ENCODE measurements at regions not wholly inside any gene's neighbourhood (a gene's known extent, or its start where the extent isn't known, plus 50 kb on each side); places are given as distances from the start of the nearest gene placed in this dataset.

DNA sequence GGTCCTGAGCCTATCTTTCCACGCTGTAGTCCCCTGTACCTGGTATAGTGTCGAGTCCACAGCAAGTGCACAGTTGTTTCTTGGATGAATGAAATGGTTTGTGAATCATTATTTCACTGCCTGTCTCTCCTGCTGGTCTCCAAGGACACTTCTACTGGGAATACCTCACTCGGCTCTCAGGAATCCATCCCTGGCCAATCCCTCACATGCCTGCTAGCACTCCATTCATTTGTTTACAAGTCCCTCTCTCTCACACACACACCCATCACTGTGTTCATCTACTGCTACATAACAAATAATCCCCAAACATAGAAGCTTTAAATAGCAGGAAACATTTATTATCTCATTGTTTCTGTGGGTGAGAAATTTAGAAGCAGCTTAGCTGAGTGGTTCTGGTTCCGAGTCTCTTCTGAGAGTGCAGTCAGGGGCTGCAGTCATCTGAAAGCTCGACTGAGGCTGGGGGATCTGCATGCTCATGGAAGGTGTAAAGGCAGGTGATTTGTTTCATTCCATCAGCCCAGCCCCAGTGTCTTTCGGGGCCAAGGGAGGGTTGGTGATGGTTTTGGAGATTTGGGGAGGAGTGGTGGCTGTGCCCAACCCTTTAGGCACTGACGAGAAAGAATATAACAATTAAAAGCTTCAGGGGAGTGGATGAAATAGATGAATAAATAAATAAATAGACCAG lies 132.7 kb upstream of the IER5L start:
- no peaks in the 10 kb centered on the region for H3K9me3 ChIP-seq (ENCODE audit: control insufficient read depth in 4 of 4, low read length in 3 of 4)
- no peak overlapping the region for H3K27ac ChIP-seq (ENCODE audit: low read depth in 1 of 2, low read length in 2 of 2)
- no peak for DNase-seq (ENCODE audit: low spot score)
- H3K4me3 ChIP-seq (ENCODE audit: low read depth in 1 of 3, low read length in 3 of 3), result no peak overlapping the region
- no peaks in the 10 kb centered on the region for H3K27me3 ChIP-seq (ENCODE audit: control insufficient read depth in 4 of 4, insufficient read depth in 4 of 4, low read length in 3 of 4)
- no peak for TF ChIP-seq HNF4G (IDR thresholded peaks at IDR 0.05)
- no peak for TF ChIP-seq HNF4A (conservative IDR thresholded peaks at IDR 0.05)
- TF ChIP-seq, protein P1, sequence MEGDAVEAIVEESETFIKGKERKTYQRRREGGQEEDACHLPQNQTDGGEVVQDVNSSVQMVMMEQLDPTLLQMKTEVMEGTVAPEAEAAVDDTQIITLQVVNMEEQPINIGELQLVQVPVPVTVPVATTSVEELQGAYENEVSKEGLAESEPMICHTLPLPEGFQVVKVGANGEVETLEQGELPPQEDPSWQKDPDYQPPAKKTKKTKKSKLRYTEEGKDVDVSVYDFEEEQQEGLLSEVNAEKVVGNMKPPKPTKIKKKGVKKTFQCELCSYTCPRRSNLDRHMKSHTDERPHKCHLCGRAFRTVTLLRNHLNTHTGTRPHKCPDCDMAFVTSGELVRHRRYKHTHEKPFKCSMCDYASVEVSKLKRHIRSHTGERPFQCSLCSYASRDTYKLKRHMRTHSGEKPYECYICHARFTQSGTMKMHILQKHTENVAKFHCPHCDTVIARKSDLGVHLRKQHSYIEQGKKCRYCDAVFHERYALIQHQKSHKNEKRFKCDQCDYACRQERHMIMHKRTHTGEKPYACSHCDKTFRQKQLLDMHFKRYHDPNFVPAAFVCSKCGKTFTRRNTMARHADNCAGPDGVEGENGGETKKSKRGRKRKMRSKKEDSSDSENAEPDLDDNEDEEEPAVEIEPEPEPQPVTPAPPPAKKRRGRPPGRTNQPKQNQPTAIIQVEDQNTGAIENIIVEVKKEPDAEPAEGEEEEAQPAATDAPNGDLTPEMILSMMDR (IDR thresholded peaks at IDR 0.05; ENCODE audit: low read depth, low read length, missing input control), result no peak
- no peak for TF ChIP-seq TAF1 (conservative IDR thresholded peaks at IDR 0.05)
- no peak for TF ChIP-seq ATF3 (IDR thresholded peaks at IDR 0.05)
- TF ChIP-seq JUND (IDR thresholded peaks at IDR 0.05), result no peak
- no peak for TF ChIP-seq NR2F2 (IDR thresholded peaks at IDR 0.05)
- TF ChIP-seq FOXA1 (IDR thresholded peaks at IDR 0.05), result no peak
- TF ChIP-seq, protein P2, sequence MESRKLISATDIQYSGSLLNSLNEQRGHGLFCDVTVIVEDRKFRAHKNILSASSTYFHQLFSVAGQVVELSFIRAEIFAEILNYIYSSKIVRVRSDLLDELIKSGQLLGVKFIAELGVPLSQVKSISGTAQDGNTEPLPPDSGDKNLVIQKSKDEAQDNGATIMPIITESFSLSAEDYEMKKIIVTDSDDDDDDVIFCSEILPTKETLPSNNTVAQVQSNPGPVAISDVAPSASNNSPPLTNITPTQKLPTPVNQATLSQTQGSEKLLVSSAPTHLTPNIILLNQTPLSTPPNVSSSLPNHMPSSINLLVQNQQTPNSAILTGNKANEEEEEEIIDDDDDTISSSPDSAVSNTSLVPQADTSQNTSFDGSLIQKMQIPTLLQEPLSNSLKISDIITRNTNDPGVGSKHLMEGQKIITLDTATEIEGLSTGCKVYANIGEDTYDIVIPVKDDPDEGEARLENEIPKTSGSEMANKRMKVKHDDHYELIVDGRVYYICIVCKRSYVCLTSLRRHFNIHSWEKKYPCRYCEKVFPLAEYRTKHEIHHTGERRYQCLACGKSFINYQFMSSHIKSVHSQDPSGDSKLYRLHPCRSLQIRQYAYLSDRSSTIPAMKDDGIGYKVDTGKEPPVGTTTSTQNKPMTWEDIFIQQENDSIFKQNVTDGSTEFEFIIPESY (IDR thresholded peaks at IDR 0.05), result no peak
- TF ChIP-seq EGR1 (IDR thresholded peaks at IDR 0.05; ENCODE audit: low read depth in 2 of 2), result no peak
- TF ChIP-seq, protein P3, sequence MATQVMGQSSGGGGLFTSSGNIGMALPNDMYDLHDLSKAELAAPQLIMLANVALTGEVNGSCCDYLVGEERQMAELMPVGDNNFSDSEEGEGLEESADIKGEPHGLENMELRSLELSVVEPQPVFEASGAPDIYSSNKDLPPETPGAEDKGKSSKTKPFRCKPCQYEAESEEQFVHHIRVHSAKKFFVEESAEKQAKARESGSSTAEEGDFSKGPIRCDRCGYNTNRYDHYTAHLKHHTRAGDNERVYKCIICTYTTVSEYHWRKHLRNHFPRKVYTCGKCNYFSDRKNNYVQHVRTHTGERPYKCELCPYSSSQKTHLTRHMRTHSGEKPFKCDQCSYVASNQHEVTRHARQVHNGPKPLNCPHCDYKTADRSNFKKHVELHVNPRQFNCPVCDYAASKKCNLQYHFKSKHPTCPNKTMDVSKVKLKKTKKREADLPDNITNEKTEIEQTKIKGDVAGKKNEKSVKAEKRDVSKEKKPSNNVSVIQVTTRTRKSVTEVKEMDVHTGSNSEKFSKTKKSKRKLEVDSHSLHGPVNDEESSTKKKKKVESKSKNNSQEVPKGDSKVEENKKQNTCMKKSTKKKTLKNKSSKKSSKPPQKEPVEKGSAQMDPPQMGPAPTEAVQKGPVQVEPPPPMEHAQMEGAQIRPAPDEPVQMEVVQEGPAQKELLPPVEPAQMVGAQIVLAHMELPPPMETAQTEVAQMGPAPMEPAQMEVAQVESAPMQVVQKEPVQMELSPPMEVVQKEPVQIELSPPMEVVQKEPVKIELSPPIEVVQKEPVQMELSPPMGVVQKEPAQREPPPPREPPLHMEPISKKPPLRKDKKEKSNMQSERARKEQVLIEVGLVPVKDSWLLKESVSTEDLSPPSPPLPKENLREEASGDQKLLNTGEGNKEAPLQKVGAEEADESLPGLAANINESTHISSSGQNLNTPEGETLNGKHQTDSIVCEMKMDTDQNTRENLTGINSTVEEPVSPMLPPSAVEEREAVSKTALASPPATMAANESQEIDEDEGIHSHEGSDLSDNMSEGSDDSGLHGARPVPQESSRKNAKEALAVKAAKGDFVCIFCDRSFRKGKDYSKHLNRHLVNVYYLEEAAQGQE (IDR thresholded peaks at IDR 0.05), result no peak
- no peak for TF ChIP-seq SP1 (IDR thresholded peaks at IDR 0.05)
- TF ChIP-seq YY1 (IDR thresholded peaks at IDR 0.05), result no peak
- TF ChIP-seq, protein P4, sequence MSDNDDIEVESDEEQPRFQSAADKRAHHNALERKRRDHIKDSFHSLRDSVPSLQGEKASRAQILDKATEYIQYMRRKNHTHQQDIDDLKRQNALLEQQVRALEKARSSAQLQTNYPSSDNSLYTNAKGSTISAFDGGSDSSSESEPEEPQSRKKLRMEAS (IDR thresholded peaks at IDR 0.05), result no peak
- TF ChIP-seq GABPA (IDR thresholded peaks at IDR 0.05 in 1 of 2, conservative IDR thresholded peaks at IDR 0.05 in 1 of 2), result no peak
- H3K4me1 ChIP-seq (ENCODE audit: control insufficient read depth in 4 of 4, insufficient read depth in 4 of 4, low read length in 3 of 4), result peaks cover 0 to 5% (median 5%) of the 10 kb centered on the region in 4 donors
- 94% methylated on average over 7 of the region's 7 CpGs for WGBS
- no peak overlapping the region for H3K9ac ChIP-seq (ENCODE audit: low read depth in 1 of 2, low read length in 2 of 2)
- H3K36me3 ChIP-seq (ENCODE audit: control insufficient read depth in 4 of 4, insufficient read depth in 3 of 4, low read depth in 1 of 4, low read length in 3 of 4), result no peaks in the 10 kb centered on the region

- Histone ChIP-seq H3K4me1 (ENCODE audit: control insufficient read depth in 4 of 4, insufficient read depth in 4 of 4, low read length in 3 of 4) (peaks cover 0 to 2% (median 0%) of the 10 kb centered on the region in 4 donors), H3K4me3 (ENCODE audit: low read depth in 1 of 3, low read length in 3 of 3) (no peak overlapping the region), H3K9me3 (ENCODE audit: control insufficient read depth in 4 of 4, low read length in 3 of 4) (no peaks in the 10 kb centered on the region), H3K9ac (ENCODE audit: low read depth in 1 of 2, low read length in 2 of 2) (no peak overlapping the region), H3K27ac (ENCODE audit: low read depth in 1 of 2, low read length in 2 of 2) (no peak overlapping the region), H3K27me3 (ENCODE audit: control insufficient read depth in 4 of 4, insufficient read depth in 4 of 4, low read length in 3 of 4) (no peaks in the 10 kb centered on the region), H3K36me3 (ENCODE audit: control insufficient read depth in 4 of 4, insufficient read depth in 3 of 4, low read depth in 1 of 4, low read length in 3 of 4) (no peaks in the 10 kb centered on the region)
- no peak for DNase-seq (ENCODE audit: low spot score)
- WGBS, result 94% methylated on average over 5 of the region's 5 CpGs
- TF ChIP-seq SP1 (IDR thresholded peaks at IDR 0.05) (no peak), RXRA (IDR thresholded peaks at IDR 0.05) (no peak), NR2F2 (IDR thresholded peaks at IDR 0.05) (no peak), FOXA2 (IDR thresholded peaks at IDR 0.05) (no peak), JUND (IDR thresholded peaks at IDR 0.05) (no peak), RAD21 (IDR thresholded peaks at IDR 0.05) (no peak), HNF4G (IDR thresholded peaks at IDR 0.05) (no peak), YY1 (IDR thresholded peaks at IDR 0.05) (no peak), TAF1 (conservative IDR thresholded peaks at IDR 0.05) (no peak), HNF4A (conservative IDR thresholded peaks at IDR 0.05) (no peak)
- TF ChIP-seq, protein P2 (IDR thresholded peaks at IDR 0.05), result no peak
- TF ChIP-seq, protein P3 (IDR thresholded peaks at IDR 0.05), result no peak
Measured at GRCh38 chr9:129309906-129310305, 131.8 kb upstream of the IER5L start.
